ENCODE measurements at regions not wholly inside any gene's neighbourhood (a gene's known extent, or its start where the extent isn't known, plus 50 kb on each side); places are given as distances from the start of the nearest gene placed in this dataset.

DNA sequence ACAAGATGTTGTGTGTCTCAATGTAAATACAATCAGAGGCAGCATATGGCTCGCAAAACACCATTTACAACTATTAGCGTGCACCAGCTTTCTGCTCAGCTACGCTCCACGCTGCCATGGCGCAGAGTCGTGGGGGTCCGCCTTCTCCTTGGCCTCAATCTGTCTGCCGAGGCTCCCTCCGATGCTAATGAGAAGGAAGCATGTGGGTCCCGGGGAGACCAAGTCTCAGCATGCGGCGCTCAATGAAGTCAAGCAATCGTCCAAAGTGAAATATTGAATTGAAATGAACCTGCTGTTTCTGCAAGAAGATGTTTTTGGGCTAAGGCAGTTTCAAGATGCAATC lies 228.9 kb downstream of the TOMM20 start (continued):
- TF ChIP-seq REST (IDR thresholded peaks at IDR 0.05; ENCODE audit: borderline replicate concordance in 1 of 2, low read depth in 1 of 2, low read length in 2 of 2), result no peak
- no peak for TF ChIP-seq NR2F6 (IDR thresholded peaks at IDR 0.05)
- TF ChIP-seq NR2F6 (CRISPR knock-in tag; IDR thresholded peaks at IDR 0.05), result no peak
- no peak for TF ChIP-seq CHCHD3 (CRISPR knock-in tag; IDR thresholded peaks at IDR 0.05)
- TF ChIP-seq KAT7 (CRISPR knock-in tag; IDR thresholded peaks at IDR 0.05; ENCODE audit: borderline replicate concordance), result no peak
- TF ChIP-seq KDM6A (CRISPR knock-in tag; IDR thresholded peaks at IDR 0.05; ENCODE audit: low read depth), result no peak
- no peak for TF ChIP-seq RBFOX2 (IDR thresholded peaks at IDR 0.05; ENCODE audit: low read depth, low read length)
- TF ChIP-seq ZNF263 (CRISPR knock-in tag; IDR thresholded peaks at IDR 0.05), result no peak

DNA sequence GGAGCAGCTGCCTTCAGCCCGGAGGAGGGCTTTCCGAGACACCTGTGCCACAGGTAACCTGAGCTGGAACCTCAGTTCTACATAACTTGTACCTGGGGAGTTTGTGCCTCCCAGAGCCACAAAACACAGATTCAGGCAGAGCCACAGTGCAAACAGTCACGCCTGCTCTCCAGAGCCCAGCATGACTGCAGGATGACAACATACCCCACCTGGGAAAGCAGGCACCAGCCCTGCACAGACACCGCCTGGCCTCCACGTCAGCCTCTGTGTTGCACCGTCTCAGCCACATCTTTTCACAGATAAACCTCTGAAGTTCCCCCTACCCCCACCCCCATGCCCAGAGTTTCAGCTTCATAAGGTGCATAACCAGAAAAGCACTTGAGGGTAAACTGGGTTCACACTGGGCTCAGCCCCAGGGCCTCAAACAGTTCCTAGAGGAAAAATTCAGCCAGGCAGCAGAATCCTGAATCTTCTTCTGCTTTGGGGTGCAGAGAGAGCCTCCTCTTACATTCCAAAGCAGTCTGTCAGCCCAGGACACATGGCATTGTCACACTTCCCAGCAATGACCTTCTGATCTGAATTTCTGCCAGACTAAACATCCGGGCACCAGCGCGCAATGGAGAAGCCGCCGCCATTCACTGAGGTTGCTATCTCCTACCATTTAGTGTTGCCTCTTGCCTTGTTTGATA lies 229.5 kb downstream of the TOMM20 start:
- in situ Hi-C loops (cut with HindIII; ENCODE audit: extremely low pct_ligation_motif_present, low pct_unique_long_range_greater_than_20kb), result loop anchor here (10.0 kb wide), 1 partner anchor 186 kb away; no protein-coding TSS in a partner anchor
- H3K4me2 ChIP-seq (ENCODE audit: low read depth, low read length), result peak overlapping the region; percentile 34
- DNase-seq (ENCODE audit: low spot score), result peak; percentile 44
- peak; percentile 60 for FAIRE-seq
- peaks cover 49% of the 10 kb centered on the region for H3K4me1 ChIP-seq (ENCODE audit: insufficient read depth, low read length)
- H2AFZ ChIP-seq (ENCODE audit: low read length), result peak overlapping the region; percentile 35
- CTCF ChIA-PET (ENCODE audit: low intra/inter-chr PET ratio, low total read pairs), result no interaction called here
- no peak overlapping the region for H3K27ac ChIP-seq (ENCODE audit: extremely low read length, insufficient read depth, low read length)
- no peaks in the 10 kb centered on the region for H4K20me1 ChIP-seq (ENCODE audit: insufficient read depth, low read length)
- no peak overlapping the region for H3K4me3 ChIP-seq (replicated peaks in 1 of 3; ENCODE audit: insufficient read depth in 1 of 3, low read depth in 2 of 3, low read length in 3 of 3)
- no peak overlapping the region for H3K9ac ChIP-seq (ENCODE audit: insufficient read depth, low read depth, low read length)
- no peaks in the 10 kb centered on the region for H3K9me3 ChIP-seq (ENCODE audit: low read length)
- no peaks in the 10 kb centered on the region for H3K36me3 ChIP-seq (replicated peaks in 1 of 2; ENCODE audit: control insufficient read depth in 1 of 2, insufficient read depth in 2 of 2, low read length in 2 of 2)
- no TSS peak for BruUV-seq (replicated peaks)
- no peaks in the 10 kb centered on the region for H3K79me2 ChIP-seq (ENCODE audit: insufficient read depth, low read length)
- 54% methylated on average over 8 of the region's 11 CpGs for WGBS (ENCODE audit: low lambda C conversion rate)
- peak; percentile 82 for ATAC-seq
- intact Hi-C loops (cut with micrococcal nuclease; ENCODE audit: unreplicated experiment), result no loop called here
- no peaks in the 10 kb centered on the region for H3K27me3 ChIP-seq (ENCODE audit: control insufficient read depth in 1 of 2, insufficient read depth in 2 of 2, low read length in 2 of 2)
- POLR2A ChIA-PET, result interaction anchor here (1.4 to 2.3 kb wide), 2 partner anchors 8 to 24 kb away, joined by 5 to 8 read pairs; no protein-coding TSS in a partner anchor
- TF ChIP-seq SALL1 (CRISPR knock-in tag; IDR thresholded peaks at IDR 0.05), result peak; percentile 14; the same call in 1 of the 2 replicates
- no peak for TF ChIP-seq ZNF543 (CRISPR knock-in tag; IDR thresholded peaks at IDR 0.05)
- TF ChIP-seq ETV5 (CRISPR knock-in tag; IDR thresholded peaks at IDR 0.05; ENCODE audit: borderline replicate concordance), result no peak
- no peak for TF ChIP-seq ZNF326 (CRISPR knock-in tag; IDR thresholded peaks at IDR 0.05; ENCODE audit: borderline replicate concordance)
- TF ChIP-seq MNT (IDR thresholded peaks at IDR 0.05), result no peak
- no peak for TF ChIP-seq MAFF (IDR thresholded peaks at IDR 0.05; ENCODE audit: low read depth, low read length)
- no peak for TF ChIP-seq MED8 (CRISPR knock-in tag; IDR thresholded peaks at IDR 0.05; ENCODE audit: insufficient replicate concordance)
- TF ChIP-seq SOX13 (IDR thresholded peaks at IDR 0.05), result no peak
- TF ChIP-seq SOX13 (CRISPR knock-in tag; conservative IDR thresholded peaks at IDR 0.05 in 1 of 2, IDR thresholded peaks at IDR 0.05 in 1 of 2), result 0 out of 4 replicates have a peak, but pooled peaks of 1 of the 2 experiments have one; percentile 25
- TF ChIP-seq ELF1 (CRISPR knock-in tag; IDR thresholded peaks at IDR 0.05), result no peak
- TF ChIP-seq FOXC1 (CRISPR knock-in tag; IDR thresholded peaks at IDR 0.05; ENCODE audit: borderline replicate concordance), result no peak
- no peak for TF ChIP-seq RAD21 (CRISPR knock-in tag; IDR thresholded peaks at IDR 0.05)
- TF ChIP-seq KDM4B (CRISPR knock-in tag; IDR thresholded peaks at IDR 0.05), result no peak
